Activated CD4-positive, CD25-positive, alpha-beta regulatory T cell treated with anti-CD3 and anti-CD28 coated beads, Interleukin-2, amount 50 U/mL, for 16 hours (primary cell): ENCODE measurements at regions not wholly inside any gene's neighbourhood (a gene's known extent, or its start where the extent isn't known, plus 50 kb on each side); places are given as distances from the start of the nearest gene placed in this dataset.

Experiments used
- DNase-seq: peaks from one replicate; pipeline ENCODE4 v3.0.0-alpha.2; 2020; ENCODE audit warnings: low read depth, low spot score

DNA sequence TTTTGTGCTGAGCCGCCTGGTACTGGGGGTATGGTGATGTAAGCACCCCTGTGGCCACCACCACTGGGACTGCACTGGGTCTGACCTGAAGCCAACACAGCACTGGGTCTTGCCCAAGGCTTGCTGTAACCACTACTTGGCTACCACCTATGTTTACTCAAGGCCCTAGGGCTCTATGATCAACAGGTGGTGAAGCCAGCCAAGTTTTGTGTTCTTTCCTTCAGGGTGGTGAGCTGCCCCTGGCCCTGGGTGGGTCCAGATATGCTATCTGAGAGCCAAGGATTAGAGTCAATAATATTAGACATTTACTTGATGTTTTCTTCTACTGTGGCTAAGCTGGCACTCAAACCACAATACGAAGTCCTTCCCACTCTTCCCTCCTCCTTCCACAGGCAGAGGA, 55.1 kb upstream of the PAGE4 start:
- no peak for DNase-seq

DNA sequence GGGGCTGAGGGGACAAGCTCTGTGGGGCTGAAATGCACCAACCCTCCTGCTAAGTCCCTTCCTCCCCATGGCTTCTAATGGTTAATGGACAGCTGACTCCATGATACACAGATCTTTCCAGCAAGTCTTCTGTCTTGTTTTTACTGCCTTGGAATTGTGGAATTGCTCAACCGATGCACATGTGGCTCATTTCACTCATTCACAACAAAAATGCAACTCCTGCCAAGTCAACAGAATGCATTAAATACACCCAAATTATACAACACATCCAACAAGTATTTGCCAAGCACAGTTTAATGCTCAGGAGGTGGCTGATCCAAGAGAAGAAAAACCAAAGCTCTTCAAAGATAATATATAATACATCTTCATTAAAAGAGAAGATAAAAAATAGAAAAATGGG, 61.9 kb upstream of the PAGE4 start:
- no peak for DNase-seq

DNA sequence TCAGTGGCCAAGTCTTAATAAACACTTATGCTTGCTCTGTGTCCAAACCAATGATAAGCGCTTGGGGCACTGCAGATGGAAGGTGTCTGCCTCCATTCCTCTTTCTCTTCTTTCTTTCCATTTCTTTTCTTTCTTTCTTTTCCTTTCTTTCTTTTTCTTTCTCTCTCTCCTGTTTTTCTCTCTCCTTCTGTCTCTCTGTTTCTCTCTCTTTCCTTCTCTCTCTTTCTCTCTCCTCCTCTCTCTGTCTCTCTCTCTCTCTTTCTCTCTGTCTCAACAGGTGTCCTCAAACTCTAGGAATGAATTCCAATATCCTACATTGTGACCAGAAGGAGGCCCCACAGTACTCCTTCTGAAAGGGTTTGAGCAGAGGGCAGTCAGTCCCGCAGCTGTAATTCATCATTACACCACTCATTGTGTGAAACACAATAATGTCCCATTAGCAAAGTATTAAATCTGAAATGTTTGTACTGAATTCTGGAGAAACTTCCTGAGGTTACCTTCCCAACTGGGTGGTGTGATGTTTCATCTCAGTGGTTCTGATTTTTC, 66.5 kb upstream of the PAGE1 start:
- no peak for DNase-seq

DNA sequence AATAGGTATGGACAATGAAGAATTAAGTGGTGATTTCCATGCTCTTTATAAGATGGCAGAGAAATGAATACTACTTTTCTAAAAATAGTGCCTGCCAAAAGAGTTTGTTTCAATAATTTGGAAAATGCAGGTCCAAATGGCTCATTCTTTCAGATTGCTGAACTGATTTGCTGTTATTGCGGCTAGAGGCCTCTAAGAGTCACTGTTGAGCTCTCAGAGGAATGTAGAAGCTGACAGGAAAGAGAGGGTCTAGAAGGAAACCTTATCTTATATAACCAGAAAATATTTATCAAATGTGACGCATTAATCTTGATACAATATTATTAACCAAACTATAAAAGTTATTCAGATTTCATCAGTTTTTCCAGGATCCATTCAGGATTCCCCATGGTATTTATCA, 65.7 kb upstream of the PAGE1 start:
- no peak for DNase-seq

DNA sequence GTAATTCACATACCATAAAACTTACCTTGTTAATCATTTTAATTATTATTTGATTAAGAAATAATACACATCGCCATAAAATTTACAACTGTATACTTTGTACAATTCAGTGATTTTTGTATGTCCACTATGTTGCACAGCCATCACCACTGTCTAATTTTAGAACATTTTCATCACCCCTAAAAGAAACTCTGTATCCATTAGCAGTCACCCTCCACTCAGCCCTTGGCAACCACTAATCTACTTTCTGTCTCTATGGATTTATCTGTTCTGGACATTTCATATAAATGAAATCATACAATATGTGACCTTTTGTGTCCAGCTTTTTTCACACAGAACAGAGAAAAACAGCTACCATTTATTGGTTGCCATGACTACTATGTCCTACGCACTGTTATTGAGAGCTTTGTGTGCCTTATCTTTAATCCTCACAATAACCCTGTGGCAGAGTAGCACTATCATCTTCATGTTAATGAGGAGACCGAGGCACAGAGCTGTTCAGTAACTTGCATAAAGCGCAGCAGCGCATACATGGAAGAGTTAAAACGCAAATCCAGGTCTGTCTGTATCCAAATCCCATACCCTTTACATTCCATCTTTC, 64.6 kb upstream of the PAGE1 start:
- no peak for DNase-seq

DNA sequence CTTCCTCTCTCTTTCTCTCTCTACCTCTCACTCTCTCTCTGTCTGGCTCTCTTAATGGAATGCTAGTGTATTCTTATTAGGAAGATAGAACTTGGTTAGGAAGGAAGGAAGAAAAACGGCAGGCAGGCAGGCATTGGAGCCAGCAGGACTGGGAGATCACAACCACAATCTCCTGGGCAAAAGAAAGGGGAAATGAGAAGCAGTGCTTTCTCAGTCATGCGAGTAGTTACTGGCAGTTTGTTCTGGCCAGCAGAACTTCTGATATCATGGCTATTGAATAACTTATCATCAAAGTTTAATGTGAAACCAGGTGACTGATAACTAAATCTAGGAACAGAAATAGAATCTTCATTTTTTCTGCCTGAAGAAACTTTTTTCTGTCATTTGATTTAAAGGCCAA, 60.9 kb upstream of the PAGE1 start:
- no peak for DNase-seq

DNA sequence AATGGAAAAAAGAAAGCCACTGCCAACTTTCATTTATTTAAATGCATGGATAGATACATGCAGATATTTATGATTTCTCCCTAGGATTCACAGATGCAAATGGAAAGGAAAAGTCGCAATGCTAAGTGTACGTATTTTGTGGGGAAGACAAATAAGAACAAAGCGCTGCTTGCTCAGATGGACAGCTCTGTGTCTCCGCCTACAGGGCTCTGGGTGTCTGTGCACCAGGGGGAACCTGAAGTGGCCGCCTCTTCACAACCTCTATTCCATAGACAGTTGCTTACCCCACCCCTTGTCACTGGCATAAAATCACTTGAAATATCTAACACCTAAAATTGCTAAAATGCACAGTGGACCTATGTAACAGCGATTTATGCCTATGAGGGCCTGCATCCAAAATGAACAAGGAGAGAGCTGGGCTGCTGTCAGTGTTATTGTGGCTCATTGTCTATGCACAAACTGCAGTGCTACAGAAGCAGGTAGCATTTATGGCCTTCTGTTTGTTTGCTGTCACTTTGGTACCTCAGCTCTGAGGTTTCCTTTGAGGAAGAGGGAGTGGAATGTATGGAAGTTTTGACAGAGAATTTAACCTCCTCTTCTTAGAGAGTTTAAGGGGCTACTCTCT, 58.6 kb upstream of the PAGE1 start:
- DNase-seq: peak; percentile 5

DNA sequence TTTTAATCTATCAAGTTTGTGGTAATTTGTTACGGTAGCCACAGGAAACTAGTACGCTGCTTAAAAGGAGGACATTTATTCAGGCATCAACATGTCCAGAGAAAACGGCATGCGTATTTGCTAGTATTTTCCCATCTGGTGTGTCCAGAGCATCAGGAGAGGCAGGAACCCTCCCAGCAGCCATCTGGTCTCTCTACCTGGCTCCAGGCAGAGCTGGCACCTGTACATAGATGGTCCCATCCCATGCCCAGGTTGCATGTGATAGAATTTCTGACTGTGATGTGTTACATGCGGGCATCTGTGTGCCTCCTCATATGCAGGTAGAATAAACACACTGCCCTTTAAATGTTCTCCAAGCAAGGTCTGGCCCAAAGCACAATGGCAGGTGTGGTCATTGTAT, 57.9 kb upstream of the PAGE1 start:
- DNase-seq: no peak

DNA sequence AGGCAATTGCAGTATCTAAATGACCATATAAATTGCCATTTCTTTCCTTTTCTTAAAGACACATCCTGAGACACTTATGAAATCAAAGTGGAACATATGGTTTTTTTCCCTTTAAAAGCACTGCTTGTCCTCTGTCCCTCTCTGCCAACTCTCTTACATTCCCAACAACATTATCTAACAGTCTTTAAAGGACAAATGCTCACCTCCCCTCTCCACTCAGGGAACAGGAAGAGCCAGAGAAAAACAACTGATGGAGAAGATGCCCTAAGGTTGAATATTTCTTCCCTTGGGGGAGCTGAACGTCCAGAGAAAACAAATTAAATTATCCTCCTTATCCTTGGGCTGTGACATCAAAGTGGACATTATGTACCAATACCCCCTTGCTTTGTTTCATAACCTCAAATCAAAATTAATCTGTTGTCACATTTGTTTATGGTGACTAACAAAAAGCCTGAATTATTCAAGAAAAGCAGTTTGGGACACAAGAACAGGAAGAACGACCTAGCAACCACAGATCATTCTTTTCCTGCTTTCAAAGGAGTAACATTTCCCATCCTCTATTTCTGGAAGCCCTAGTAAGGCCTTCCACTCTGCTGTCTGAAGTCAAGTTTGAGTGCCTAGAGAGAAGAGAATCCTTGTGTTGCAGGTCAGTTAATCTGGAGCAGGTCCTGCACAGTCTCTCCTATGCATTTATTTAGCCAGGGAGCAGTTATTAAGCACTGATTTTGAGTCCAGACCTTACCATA, 52.6 kb upstream of the PAGE1 start:
- DNase-seq: no peak

DNA sequence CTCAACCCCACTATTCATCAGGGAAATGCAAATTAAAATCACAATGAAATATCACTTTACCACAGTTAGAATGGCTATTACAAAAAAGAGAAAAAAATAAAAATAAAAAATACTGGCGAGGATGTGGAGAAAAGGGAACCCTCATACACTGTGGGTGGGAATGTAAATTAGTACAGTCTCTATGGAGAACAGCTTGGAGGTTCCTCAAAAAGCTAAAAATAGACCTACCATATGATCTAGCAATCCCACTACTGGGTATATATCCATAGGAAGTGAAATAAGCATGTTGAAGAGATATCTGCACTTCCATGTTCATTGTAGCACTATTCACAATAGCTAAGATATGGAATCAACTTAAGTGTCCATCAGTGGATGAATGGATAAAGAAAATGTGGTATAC, 50.5 kb upstream of the PAGE1 start:
- no peak for DNase-seq
